GM21367 (cell line): ENCODE measurements at regions not wholly inside any gene's neighbourhood (a gene's known extent, or its start where the extent isn't known, plus 50 kb on each side); places are given as distances from the start of the nearest gene placed in this dataset.
A peak's percentile ranks its signal among the peaks of the same experiment; 100 is the strongest.
"Not testable (repeated sequence)": the region's sequence is repeated elsewhere in the genome, so short reads cannot be mapped to it uniquely, and the experiment has no call there.

Experiments used
- ATAC-seq: cut with Tn5 transposase; IDR thresholded peaks from one replicate; pipeline ENCODE4 v1.9.1; 2021; ENCODE audit not compliant: unreplicated experiment

GRCh38 chr4:78660559-78660958, 109.0 kb downstream of the ANXA3 start:
- no peak for ATAC-seq

- ATAC-seq: no peak
These were observed 109.6 kb downstream of the ANXA3 start for GRCh38 chr4:78661086-78661690.

- ATAC-seq: peak; percentile 81
These were observed 110.5 kb downstream of the ANXA3 start for GRCh38 chr4:78661921-78662521.

GRCh38 chr4:78662658-78663057, 111.1 kb downstream of the ANXA3 start:
- no peak for ATAC-seq

- not testable (repeated sequence) for ATAC-seq
These were observed 111.9 kb upstream of the BMP2K start for GRCh38 chr4:78664296-78664695.

GRCh38 chr4:78665216-78665770, 110.9 kb upstream of the BMP2K start:
- ATAC-seq: no peak

- no peak for ATAC-seq
These were observed 109.3 kb upstream of the BMP2K start for GRCh38 chr4:78666830-78667258.

GRCh38 chr4:78667325-78667724, 108.8 kb upstream of the BMP2K start:
- no peak for ATAC-seq

- ATAC-seq: peak; percentile 83
These were observed 108.4 kb upstream of the BMP2K start for GRCh38 chr4:78667764-78668163.

- ATAC-seq: no peak
These were observed 106.7 kb upstream of the BMP2K start for GRCh38 chr4:78669453-78669852.

- ATAC-seq: no peak
These were observed 104.0 kb upstream of the BMP2K start for GRCh38 chr4:78671903-78672815.

GRCh38 chr4:78673337-78673736, 102.8 kb upstream of the BMP2K start:
- no peak for ATAC-seq

- ATAC-seq: no peak
These were observed 100.8 kb upstream of the BMP2K start for GRCh38 chr4:78675325-78675724.

- ATAC-seq: no peak
These were observed 94.1 kb upstream of the BMP2K start for GRCh38 chr4:78682070-78682469.

GRCh38 chr4:78683352-78683751, 92.8 kb upstream of the BMP2K start:
- ATAC-seq: no peak

GRCh38 chr4:78684325-78685079, 91.6 kb upstream of the BMP2K start:
- no peak for ATAC-seq

GRCh38 chr4:78687818-78688217, 88.3 kb upstream of the BMP2K start:
- ATAC-seq: no peak

GRCh38 chr4:78688366-78688765, 87.8 kb upstream of the BMP2K start:
- ATAC-seq: no peak

- no peak for ATAC-seq
These were observed 86.9 kb upstream of the BMP2K start for GRCh38 chr4:78689261-78689660.

- no peak for ATAC-seq
These were observed 86.3 kb upstream of the BMP2K start for GRCh38 chr4:78689700-78690323.
